Umbilical cord (tissue), 1 donor: ENCODE measurements at regions not wholly inside any gene's neighbourhood (a gene's known extent, or its start where the extent isn't known, plus 50 kb on each side); places are given as distances from the start of the nearest gene placed in this dataset.

ENCODE experiments used
- DNase-seq: peaks from one replicate; pipeline ENCODE4 v3.0.0-alpha.2; 2015; ENCODE audit warnings: low spot score

GRCh38 chr3:18883571-18883970 is 264.7 kb upstream of the KCNH8 start:
- no peak for DNase-seq

DNA sequence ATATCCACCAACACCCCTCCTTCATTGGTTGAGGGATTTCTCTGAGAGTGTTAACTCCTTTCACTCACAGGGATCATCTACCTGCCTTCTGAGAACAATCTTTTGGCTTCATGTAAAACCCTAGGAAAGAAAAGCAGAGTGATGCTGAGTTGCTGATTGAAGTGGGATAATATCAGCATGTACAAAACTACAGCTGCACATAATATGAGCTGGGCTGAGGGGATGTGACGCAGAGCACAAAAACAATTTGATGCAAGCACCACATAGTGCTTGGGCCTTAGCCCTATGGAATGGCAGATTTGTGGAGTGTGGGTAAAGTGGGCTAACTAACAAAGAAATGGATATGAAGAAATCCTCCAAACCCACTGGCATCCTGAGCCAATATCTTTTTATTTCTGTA is 267.6 kb upstream of the KCNH8 start:
- no peak for DNase-seq

- no peak for DNase-seq
These were observed 275.8 kb upstream of the KCNH8 start for GRCh38 chr3:18872466-18872865.

DNA sequence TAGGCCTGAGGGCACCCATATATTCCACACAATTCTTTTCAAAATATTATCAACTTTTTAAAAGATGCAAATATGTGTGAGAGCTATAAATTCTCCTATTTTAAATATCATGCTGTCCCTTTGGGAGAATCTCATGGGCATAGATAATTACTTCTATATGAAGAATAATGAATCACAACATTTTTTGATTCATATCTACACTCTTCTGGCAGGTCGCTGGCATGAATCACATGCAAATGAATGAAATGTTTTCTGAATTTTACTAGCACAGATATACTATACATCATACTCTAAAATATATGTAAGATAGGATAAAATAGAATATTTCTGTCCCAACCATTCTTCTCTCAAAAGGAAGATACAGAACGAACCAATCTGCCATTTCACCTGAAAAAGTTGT is 277.7 kb upstream of the KCNH8 start:
- no peak for DNase-seq

DNA sequence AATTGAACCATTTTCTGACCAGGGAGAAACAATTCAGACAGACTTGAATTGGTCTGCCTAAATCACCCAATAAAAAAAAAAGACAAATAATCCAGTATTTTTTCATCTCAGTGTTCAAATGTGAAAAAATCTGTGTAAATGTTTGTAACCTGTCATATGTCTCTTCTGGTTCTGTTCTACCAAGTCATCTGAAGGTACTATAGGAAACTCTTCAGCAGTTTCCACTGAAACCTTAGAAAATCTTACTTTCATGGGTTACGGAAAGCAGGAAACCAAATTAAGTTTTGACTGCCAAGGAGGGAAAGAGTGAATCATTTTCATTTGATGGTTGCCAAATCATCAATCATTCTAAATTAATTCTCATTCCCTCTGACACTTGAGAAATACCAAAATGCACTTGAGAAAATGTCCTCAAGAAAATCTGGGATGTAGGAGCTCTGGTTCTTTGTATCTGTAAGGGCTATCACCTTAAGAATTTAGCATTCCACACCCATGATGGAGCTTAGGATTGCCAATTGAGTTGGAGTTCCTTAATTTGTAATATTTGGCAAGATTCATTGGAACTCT is 278.2 kb upstream of the KCNH8 start:
- DNase-seq: no peak

DNA sequence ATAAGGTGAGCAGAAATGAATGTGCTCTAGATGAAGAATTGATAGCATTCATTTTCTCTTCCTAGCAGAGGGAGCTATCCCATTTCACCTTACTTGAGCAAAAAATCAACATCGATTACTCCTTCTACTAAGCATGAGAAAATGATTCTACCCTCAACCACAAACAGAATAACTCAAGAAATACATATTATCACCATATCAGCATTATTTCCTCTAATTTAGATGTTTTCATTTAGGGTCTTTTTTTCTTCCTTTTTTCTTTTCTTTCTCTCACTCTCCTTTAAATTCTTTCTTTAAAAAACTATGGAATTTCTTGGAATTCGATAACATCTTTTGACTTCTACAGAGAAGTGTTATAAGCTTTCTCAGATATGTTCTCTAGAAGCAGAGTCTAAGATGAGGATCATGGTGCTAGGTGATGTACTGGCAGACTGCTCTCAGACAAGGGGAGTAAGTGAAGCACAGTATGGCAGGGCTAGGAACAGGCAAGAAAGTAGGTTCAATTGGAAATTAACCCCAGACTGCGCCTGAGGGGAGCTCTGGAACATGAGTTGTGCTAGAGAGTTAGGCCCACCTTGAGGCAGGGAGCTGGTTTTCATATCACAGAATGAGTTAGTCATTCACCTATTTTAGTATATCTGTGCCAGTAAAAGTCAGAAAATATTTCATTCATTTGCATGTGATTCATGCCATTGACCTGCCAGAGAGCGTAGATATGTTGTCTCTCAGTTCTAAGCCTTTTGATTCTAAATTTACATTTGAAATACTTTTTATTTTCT is 279.2 kb upstream of the KCNH8 start:
- no peak for DNase-seq

GRCh38 chr3:18866899-18867298 is 281.4 kb upstream of the KCNH8 start:
- DNase-seq: no peak

- no peak for DNase-seq
These were observed 283.2 kb upstream of the KCNH8 start for GRCh38 chr3:18864933-18865731.

DNA sequence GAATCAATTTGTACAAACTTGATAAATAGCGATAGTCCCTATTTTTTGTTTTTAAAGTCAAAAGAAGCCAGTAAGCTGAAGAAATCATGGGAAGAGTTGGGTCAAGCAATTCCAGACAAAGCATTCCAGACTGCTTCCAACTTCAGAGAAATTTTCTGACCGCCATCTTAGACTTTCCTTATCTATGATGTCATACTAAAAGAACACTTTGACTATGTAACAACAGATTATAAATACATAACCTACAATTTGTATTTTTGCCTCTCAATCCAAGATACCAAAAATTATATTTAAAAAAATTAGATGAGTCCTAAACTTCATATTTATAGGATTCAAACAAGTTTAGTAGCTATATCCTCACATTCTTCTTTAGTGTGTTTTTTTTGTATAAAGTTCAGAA is 286.2 kb upstream of the KCNH8 start:
- DNase-seq: no peak

- DNase-seq: no peak
These were observed 287.2 kb upstream of the KCNH8 start for GRCh38 chr3:18861137-18861536.

DNA sequence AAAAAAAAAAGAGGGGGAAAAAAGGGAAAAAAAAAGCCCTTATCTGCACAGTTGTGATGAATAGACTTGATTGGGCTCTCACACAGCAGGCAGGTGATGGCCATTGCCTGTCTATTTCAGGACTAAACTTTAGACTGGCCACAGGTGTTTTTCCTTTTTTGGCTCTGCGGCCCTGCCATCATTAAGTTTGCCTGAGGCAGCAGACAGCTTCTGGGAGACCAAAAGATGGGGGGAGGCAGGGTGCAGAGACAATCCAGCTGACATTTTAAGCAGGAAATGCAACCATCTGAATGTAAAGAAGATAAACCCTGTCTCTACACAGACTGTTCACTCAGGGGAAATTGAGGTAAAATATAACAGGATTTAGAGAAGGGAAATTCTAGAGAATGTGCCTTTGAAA is 295.0 kb upstream of the KCNH8 start:
- no peak for DNase-seq

GRCh38 chr3:18847583-18848197 is 300.6 kb upstream of the KCNH8 start:
- DNase-seq: no peak

- DNase-seq: no peak
These were observed 304.3 kb upstream of the KCNH8 start for GRCh38 chr3:18843983-18844382.

DNA sequence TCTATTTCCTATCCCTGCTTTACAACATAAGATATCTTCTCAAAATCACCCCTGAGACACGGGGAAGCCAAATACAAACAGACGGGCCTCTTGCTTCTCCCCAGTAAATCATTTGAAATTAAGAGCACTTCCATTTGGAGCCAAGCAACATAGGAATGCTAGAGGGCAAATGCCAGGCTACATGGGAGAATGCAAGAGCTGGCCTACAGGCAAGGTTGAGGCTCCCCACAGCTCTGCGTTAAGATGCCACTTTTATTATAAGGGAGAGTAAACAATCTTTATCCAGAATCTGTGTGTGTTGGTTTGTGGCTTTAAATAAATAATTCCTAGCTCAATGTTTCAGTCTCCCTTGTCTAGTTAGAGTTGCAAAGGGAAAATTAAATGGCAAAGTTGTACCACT is 305.1 kb upstream of the KCNH8 start:
- no peak for DNase-seq

DNA sequence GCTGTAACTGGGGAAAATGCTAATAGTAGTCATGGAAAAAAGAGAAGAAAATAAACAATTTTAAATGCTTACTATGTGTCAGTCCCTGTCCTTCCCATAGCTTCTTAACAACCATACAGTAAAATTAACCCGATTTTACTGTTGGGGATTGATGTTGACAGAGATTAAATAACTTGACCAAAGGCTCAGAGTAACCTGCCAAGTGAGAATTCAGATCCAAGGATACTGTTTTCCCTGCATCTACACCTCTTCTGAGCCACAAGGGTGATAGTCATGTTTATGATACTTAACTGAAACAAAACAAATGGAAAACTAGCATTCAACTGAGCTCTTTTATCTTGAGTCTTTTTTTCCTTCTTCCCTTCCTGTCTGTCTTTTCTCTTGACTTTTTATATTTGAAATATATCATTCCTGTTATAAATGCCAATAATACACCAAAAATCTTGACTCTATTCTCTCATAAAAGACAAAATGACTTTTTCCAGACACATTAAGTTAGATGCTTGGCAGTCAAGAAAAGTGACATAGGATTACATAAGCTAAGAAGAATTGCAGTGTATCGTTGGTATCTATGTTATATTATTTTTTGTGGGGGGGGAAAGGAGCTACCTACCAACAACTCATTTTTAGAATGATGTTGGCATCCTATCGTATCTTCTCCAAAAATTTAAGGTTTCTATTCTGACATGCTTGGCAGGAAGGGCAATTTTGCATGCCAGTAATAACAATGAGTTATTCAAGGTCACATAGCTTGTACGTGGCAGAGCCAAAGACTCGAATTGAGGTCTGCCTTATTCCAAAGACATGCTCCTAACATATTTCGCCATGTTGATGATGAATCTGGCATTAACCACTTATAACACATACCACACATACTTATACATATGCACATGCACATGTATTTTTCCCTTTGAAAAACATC is 306.6 kb upstream of the KCNH8 start:
- DNase-seq: no peak

GRCh38 chr3:18840535-18841137 is 307.7 kb upstream of the KCNH8 start:
- peak; percentile 44 for DNase-seq

DNA sequence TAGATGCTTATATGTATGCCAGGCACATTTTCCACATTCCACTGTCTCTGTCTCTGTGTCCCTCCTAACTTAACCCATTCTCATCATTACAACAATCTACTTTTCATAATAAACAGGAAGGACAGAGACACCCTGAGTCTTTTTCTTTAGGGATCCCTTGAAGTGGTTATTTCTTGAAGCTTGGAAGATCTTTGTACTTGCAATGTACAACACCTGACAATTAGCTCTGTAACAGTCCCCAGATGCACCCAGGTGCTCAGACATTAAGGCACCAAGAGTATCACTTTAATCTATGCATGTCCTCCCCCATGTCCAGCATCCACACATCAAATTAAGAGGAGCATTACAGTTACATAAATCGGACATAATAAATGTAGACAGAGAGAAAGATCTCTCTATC is 309.6 kb upstream of the KCNH8 start:
- DNase-seq: no peak

- DNase-seq: no peak
These were observed 311.1 kb upstream of the KCNH8 start for GRCh38 chr3:18837137-18837755.

DNA sequence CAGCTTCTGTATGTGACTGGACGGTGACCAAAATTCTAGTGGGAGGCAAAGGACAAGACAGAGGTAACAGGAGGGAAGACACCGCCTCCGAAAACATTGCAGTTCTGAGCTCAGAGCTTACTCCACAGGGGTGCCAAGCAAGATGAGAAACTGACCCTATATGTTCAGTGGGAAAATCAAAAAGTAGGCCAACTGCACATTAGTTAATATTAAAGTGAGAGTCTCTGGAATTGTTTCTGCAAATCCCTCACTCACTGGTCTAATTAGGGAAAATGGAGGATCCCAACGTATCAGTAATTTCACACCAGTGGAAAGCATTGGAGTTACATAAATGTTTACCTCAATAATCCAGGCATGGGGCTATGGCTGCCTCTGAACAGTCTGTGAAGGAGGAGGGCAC is 313.3 kb upstream of the KCNH8 start:
- no peak for DNase-seq

DNA sequence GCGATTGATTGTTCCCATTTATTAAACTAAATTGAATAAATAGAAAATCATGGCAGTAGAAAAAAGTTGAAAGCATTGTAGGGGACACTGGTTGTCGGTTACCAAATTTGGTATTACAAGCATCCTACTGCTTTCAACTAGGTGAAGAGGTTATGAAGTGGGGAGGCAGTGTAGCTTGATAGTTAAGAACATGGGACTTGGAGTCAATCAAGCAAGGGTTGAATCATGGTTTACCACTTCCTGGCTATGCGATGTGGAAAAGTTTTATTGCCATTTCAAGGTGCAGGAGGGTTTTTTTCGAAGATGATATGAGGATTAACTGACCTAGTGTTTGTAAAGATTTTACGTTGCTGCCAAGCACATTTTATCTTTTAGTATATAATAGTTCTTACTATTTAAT is 318.2 kb upstream of the KCNH8 start:
- DNase-seq: no peak
